Stimulated activated CD4-positive, alpha-beta T cell treated with anti-CD3 and anti-CD28 coated beads, TNF-alpha, amount 100 ng/mL, for 24 hours (primary cell): ENCODE measurements at regions not wholly inside any gene's neighbourhood (a gene's known extent, or its start where the extent isn't known, plus 50 kb on each side); places are given as distances from the start of the nearest gene placed in this dataset.
"Not testable (repeated sequence)": the region's sequence is repeated elsewhere in the genome, so short reads cannot be mapped to it uniquely, and the experiment has no call there.

Source experiments
- DNase-seq, 3 experiments: peaks; one replicate each; pipeline ENCODE4 v3.0.0-alpha.2; 2020; ENCODE audit warnings: low read depth in 3 of 3

DNA sequence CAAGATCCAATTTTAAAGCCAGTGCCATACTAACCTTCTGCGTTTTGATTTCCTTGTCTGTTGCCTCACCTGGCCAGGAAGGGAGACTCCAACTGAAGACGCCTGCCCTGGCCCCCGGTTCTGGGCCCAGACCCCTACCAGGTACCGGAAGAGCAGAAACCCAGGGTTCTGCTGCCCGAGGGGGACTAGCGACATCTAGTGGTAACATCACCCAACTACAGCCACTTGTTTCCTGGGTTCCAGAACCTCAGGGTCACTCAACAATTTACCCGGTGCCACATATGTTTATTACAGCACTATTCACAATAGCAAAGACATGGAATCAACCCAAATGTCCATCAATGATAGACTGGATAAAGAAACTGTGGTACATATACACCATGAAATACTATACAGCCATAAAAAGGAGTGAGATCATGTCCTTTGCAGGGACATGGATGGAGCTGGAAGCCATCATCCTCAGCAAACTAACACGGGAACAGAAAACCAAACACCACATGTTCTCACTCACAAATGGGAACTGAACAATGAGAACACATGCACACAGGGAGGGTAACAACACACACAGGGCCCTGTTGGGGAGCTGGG lies 268.7 kb upstream of the IRX4 start:
- not testable (repeated sequence) for DNase-seq

DNA sequence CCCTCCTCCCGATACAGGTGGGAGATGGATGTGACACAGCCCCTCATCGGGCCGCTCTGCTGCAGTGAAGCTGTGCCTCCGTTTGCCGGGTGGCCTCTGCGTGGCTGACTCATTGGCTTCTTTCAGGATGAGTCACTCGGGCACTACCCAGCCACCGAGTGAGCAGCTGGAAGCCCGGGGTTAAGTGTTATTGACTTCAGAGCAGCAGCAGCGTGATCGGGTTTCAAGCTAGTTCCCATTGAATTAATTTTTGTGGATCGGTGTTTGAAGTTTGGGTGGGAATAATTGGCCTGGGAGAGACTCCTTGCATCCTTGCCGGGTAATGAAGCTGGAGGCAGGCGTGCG lies 266.4 kb upstream of the IRX4 start:
- no peak for DNase-seq

DNA sequence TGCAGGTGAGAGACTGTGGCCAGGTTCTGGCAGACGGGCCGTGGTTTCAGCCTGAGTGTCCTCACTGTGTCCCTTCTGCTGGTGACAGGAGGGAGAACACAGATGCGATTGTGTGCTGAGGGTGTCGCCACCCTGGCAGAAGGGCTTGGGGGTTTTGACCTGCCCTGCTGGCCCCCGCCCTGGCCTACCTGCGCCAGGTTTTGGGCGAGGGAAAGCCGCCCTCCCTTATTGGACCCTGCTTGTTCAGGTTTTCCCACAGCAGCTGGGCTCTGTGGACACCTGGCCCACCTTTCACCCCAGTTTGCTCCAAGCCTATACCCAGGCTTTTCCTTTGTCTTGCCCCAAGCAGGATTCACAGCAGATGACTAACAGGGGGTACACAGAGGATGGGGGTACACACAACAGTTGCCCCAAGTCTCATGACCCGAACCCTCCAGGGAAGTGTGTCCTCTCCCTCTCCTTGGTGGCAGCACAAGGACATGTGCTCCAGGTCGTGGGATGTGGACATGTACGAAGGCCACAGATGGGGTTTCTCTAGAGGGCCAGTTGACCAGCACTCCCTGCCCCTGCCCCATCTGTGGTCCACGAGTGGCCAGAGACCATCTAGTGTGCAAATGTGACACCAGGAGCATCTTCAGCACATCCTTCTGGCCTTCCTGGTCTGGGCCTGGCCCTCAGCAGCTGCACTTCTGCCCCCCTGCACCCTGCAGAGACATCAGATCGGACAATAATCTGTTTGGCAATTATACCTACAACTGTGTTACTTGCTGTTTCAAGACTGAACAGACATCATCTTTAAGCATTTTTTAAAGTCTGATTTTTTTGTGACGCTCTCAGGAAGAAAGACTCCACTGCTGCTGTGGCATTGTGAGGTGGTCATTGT lies 265.8 kb upstream of the IRX4 start:
- DNase-seq, result no peak

DNA sequence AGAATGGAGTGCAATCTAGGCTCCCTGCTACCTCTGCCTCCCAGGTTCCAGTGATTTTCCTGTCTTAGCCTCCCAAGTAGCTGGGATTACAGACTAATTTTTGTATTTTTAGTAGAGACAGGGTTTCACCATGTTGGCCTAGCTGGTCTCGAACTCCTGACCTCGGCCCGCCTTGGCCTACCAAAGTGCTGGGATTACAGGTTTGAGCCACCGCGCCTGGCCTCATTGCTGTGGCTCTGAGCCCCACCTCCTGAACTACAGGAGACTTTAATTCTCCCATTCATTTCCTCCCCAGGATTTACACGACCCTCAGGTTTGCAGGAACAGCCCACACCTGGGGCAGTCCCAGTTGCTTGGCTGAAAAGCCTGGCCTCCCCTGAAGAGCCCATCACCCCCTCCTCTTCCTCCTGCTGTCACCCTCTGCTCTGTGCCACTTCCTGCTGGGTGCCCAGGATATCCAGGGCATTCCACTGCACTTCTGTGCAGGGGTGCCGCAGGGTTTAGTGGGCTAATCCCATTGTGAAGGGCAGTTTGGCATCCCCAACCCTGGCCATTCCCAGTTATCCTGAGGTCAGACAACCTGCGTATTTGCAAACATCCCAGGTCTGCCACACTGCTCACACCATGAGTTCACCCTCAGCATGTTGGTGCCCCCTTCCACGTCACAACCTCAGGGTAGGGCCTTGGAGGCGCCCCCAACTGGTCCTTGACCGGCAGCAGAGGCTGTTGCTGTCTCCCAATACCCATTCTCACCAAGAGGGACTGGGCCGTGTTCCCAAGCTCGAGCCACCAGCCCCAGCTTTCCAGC lies 265.0 kb upstream of the IRX4 start:
- no peak for DNase-seq

DNA sequence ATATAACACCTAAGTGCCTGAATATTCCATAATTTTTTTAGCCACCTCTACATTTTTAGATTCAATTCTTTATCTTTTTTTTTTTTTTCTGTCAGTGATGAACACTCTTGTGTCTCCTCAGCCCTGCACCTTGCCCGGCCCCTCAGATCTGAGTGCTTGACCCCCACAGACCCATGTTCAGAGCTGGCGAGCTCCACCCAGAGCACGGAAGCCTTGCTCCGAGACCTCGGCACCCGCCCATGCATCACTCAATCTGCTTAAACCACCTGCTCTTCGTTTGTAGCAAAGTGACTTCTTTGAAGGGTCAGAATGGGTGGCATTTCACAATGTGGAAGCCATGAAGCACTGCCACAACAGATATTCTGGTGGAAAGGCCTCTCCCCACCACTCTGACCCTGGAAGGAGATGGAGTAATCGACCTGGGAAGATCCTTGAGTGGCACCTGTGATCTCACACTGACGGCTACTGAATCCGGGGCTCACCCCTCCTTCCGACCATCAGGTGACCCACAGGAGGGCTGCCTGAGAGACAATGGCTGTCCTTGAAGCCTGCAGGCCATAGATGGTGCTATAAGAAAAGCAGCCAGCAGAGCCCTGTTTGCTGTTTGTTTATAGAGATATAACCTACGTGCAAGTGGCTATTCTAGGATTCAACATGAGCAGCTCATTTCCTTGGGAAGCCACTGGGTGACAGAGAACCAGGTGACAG lies 261.1 kb upstream of the IRX4 start:
- no peak for DNase-seq

DNA sequence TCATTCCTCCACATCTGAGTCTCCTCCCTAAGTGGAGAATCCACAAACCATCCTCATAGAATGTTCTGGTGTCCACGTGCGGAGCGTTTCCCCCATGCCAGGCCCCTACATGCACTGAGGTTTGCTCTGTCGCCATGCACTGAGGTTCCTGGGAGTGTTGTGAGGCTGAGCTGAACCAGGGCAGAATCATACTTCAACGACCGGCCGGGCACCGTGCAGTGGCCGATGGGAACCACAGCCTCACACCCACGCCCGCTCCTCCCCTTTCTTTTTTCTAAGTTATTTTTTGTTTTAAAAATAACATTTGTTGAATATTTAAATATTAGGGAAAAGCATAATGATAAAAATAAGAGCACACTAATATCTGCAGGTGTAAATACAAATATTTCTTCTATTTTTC lies 260.4 kb upstream of the IRX4 start:
- DNase-seq, result no peak

DNA sequence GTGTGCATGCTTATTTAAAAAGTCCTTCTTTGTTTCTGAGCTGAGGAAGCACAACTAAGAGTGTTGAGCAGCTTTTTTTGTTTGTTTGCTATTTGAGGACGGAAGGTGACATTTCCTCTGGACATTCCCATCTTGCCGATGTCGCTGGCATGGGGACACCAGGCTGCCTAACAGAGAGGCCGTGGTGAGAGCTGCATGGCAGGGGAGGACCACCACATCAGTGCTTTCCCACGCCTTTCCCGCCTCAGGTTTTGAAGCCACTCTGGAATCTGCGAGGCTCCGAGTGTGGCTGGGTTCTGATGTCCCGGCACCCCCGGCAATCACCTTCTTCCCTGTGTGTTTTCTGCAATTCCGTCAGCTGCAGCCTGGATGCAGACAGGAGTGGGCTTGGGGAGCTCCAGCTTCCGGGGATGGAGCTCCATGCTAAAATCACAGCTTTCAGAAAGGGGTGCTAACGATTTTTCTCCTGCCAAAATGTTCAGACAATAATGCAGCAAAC lies 259.8 kb upstream of the IRX4 start:
- no peak for DNase-seq

DNA sequence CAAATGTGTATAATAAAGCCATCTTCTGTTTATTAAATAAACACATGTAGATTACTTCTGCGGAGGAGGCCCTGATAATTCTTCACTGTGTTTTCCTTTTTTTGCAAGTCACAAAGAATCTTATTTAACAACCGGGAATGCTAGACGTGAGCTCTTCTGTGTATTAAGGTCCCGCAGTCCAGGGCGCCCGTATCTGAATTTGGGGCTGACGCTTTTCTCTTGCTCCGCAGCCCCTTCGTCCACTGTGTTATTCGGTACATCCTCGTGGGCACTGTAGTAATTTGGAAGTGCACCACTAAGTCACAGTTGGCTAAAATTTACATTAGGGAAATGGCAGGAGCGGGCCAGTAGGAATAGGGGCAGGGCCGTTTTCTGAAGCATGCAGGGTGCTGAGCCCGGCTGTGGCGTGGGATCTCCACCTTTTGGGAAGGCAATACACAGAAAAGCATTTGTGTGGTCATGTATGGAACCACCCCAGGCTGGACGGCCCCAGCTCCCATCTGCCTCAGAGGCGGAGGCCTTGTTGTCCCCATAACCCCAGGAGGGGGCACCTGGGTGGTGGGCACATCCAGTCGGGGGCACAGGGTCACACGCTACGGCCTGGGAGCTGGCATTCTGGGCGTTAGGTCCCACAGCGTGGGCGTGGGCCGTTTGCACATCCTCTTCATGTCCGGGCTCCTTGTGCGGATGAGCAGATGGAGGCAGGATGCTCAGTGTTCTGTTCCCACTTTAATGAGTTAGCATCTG lies 258.7 kb upstream of the IRX4 start:
- no peak for DNase-seq

DNA sequence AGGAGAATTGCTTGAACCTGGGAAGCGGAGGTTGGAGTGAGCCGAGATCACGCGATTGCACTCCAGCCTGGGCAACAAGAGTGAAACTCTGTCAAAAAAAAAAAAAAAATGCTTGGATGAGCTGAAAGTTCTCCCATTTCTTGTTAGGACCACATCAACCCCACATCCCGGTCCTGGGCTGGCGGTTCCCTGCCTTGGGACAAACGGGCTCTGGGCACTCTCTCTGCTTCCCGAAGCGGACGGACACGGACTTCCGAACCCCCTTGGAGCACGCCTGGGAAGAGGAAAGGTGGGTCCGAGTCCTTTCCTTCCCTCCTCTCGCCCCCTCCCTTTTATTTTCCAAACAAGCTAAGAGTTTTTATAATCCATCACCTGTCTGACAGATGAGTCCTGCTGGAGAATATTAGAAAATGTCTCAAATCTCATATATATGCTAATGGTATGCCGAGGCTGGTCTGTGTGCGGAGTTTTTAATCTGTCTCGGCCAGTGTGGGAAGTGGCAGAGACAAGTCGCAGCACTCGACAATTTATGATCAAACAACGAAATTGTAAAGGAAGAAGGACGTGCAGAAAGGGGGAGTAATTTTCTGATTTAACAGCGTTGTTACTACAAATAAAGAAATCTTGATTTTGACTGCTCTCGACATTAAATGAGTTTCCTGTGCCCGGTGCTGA lies 257.9 kb upstream of the IRX4 start:
- DNase-seq, result no peak

DNA sequence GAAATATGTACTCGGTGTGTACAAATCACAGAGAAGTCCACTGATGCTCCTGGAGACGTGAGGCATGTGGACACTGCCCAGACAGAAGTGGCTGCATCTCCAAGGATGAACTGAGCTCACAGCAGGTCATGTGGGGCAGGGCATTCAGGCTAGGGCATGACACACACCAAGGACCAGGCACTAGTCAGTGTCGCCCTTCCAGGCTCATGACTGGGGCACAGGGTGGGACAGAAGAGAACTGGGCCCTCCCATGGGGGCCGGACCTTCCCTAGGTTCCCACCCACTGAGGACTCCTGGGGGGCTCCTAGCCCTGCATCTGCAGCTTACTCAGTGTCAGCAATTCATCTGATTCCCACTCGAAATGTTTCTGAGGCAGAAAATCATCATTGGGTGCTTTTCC lies 256.8 kb upstream of the IRX4 start:
- no peak for DNase-seq

DNA sequence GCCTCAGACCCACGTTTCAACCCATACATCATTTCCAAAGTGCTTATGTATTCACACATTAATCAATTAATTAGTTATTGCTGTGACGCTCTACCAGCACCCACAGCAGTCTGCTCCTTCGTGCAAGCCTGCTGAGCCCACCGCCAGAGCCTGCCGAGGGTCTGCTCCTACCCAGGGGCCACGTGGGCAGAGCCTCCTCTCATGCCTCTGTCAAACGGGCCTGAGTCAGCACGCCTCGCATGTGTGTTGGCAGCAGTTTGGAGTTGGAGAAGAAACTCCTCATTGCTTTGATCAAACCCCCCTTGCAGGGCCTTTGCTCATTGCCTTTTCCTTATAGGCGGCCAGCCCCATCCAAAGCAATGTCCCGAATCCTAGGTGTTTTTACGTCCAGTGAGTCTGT lies 256.2 kb upstream of the IRX4 start:
- DNase-seq, result no peak

DNA sequence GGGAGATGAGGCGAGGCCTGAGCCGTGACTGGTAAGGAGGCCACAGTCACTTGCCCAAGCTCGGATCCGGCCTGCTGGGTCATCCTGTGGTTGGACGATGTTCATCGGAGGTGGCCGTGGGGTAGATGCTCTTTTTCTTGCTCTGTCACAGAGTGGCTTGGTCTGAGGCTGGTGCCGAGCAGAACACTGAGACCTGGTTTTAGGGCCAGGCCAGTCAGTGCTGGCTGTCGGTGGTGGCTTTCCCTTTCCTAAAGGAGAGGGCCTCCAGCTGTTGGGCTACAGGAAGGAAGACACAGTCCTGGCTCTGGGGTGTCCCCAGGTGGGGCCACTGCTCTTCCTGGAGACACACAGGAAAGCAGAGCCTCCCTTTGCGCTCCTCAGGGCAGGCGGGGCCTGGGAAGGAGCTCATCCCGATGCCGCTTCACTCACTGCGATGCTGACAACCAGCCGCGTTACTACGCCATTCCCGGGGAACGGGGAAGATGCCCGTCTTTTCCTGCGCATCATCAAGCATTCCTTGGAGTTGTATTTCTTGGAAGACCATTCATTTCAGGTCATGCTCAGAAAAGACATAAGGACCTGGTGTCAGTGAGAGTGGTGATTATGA lies 254.8 kb upstream of the IRX4 start:
- no peak for DNase-seq

DNA sequence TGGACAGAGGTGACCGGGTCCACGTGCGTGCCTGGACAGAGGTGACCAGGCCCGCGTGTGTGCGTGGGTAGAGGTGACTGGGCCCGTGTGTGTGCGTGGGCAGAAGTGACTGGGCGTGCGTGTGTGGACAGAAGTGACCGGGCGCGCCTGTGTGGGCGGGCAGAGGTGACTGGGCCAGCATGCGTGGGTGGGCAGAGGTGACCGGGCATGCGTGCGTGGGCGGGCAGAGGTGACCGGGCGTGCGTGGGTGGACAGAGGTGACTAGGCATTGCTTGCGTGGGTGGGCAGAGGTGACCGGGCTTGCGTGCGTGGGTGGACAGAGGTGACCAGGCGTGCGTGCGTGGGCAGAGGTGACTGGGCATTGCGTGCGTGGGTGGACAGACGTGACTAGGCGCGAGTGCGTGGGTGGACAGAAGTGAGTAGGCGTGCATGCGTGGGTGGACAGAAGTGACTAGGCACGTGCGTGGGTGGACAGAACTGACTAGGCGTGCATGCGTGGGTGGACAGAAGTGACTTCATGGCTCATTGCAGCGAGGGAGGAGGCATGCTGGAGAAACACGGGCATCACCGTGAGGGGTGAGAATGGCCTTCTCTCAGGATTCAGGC lies 254.1 kb upstream of the IRX4 start:
- DNase-seq, result no peak

DNA sequence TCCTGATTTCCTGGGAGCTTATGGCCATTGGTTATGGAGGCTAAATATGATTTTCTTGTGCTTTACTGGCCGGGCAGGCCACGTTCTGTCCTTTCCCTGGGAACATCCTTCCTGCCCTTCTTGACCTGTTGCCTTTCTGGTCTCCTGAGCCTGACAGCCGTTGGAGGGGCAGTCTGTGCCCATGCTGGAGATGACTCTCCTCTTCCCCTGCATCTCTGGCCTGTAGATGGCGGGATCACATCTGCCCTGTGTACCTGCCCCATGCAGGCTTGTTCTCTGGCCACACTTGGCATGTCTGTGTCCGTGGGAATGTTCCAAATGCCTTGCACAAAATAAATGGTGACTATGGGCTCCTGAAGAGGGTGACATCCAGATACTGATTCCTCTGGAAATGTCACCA lies 253.1 kb upstream of the IRX4 start:
- no peak for DNase-seq

DNA sequence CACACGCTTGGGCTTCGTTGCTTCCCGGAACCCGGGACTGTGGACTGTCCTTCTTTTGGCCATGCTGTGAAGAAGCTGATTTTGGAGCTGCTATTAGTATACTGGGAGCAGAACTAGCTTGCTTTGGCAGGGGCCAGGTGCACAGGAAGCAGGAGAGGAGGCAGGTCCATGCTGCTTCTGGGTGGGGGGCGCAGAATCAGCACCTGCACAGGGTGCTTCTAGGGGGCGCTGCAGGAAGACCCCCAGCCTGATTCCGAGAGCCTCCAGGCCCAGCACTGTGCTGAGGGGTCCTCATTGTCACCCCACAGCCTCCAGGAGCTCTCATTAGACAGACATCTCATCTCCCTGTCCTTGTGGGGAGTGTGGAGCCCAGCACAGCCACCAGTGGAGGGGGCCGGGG lies 252.6 kb upstream of the IRX4 start:
- DNase-seq, result no peak

DNA sequence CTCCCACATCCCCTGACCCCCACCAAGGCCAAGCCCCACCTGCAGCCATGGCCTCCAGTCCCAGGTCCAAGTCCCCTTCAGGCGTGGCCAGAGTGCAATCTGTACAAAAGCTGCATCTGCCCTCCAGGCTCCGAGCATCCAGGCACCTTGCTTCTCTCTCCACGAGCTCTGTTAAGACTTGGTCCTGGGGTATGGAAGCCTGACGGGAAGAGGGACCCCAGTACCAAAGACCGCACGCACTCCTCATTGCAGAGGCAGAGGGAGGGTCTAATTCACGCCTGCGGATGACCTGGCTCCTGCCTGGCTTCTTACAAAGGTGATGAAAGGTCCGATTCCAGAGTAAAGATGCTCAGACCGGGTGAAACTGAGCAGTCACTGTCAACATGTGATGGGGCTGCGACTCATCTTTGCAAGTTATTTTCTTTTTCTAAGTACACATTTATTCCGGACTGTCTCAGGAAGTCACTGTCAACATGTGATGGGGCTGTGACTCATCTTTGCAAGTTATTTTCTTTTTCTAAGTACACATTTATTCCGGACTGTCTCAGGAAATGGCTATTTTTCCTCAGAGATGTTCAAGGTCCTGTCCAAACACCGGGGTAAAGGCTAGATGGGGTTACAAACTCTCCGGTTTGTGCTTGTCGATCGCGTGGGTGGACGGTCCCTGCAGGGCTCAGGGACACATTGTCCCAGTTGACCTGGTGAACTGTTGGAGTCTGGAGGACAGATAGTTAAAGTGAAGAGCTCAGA lies 252.0 kb upstream of the IRX4 start:
- DNase-seq, result no peak

DNA sequence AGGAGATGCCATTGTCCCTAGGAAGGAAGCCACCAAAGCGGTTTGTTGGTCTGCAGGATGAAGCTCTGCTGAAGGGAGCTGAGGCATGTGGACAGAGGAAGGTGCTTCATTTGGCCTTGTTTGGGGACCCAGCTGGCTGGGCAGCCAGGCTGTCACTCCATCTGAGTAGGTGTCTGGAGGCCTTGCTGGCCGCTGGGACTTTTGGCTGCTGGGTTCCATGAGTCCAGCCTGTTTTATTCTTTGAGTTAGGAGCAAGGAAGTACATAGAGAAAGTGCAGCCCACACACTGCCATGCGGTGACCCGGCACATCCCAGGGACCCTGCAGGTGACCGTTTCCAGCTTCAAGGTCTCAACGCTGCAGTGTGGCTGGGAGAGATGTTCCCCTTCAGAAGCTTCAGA lies 251.2 kb upstream of the IRX4 start:
- DNase-seq, result no peak

DNA sequence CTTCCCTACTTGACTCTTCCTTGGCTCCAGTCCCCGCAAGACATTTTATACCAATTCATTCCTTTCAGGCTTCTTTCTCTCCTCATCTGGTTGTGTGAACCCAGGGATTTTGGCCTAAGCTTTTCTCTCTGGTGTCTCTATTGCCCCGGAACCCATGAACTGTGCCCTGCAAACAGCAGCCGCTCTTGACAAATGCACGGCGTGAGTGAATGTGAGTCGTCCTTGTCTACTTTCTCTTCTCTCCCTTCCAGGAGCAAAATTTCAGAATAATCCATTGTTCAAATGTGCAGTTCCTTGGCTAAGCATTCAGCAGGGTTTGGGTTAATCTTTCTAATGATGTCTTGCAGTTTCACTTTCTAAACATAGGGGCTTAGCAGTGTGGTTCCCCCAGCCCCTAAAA lies 250.4 kb upstream of the IRX4 start:
- no peak for DNase-seq

DNA sequence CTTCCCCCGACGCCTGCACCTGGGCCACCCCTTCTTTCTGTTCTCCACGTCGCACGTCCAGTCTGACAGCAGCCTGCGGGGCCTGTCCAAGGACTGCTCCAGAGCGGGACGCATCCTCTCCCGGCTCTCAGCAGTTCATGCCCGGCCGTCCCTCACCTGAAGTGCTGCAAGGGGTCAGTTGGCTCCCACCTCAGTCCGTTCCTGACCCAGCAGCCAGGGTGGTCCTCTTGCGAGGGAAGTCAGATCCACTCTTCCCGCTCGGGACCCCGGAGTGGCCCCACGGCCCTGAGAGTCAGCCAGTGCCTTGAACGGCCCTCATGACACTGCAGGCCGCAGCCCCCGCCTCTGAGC lies 249.7 kb upstream of the IRX4 start:
- DNase-seq, result no peak
